ENCODE measurements at regions not wholly inside any gene's neighbourhood (a gene's known extent, or its start where the extent isn't known, plus 50 kb on each side); places are given as distances from the start of the nearest gene placed in this dataset.

DNA sequence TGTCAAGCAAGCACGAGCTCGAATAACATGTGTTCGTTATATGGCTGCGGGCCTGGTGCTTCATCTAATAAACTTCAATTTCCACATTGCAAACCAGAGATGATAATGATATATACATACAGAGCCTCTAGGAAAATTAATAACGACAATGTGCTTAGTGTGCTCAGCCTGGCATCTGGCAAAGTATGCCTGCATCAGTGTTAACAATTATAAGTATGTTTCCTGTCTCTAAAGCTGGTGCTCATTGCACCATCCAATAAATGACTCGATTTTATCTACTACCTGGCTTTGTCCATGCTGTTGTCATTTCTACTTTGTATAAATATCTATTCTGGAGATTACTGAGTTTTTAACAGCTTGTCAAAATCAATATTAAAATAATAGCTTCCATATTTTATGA is 1402.6 kb downstream of the MRPL39 start:
- no peak overlapping the region for H3K27ac ChIP-seq
- ChIA-PET POLR2A (no interaction called here), CTCF (no interaction called here)
- WGBS (ENCODE audit: missing lambda C conversion rate), result 11% methylated on average over 6 of the region's 6 CpGs
- TF ChIP-seq RARB (CRISPR knock-in tag; IDR thresholded peaks at IDR 0.05) (no peak), CBX2 (IDR thresholded peaks at IDR 0.05; ENCODE audit: borderline replicate concordance, low read depth) (no peak), EP300 (IDR thresholded peaks at IDR 0.05) (no peak), MAX (IDR thresholded peaks at IDR 0.05) (no peak), MAZ (IDR thresholded peaks at IDR 0.05; ENCODE audit: borderline replicate concordance, low read depth, low read length) (no peak), SMC3 (IDR thresholded peaks at IDR 0.05) (no peak), GATA3 (IDR thresholded peaks at IDR 0.05; ENCODE audit: borderline replicate concordance) (no peak), RCOR1 (IDR thresholded peaks at IDR 0.05; ENCODE audit: low read depth, low read length) (no peak), PHF8 (IDR thresholded peaks at IDR 0.05; ENCODE audit: borderline replicate concordance, low read depth) (no peak), TFCP2L1 (CRISPR knock-in tag; IDR thresholded peaks at IDR 0.05) (no peak), EHF (CRISPR knock-in tag; IDR thresholded peaks at IDR 0.05) (no peak), PBX3 (IDR thresholded peaks at IDR 0.05) (no peak), ESRRA (IDR thresholded peaks at IDR 0.05; ENCODE audit: borderline replicate concordance, low read length) (no peak), HMGXB4 (CRISPR knock-in tag; IDR thresholded peaks at IDR 0.05; ENCODE audit: borderline replicate concordance) (no peak)
- TF ChIP-seq, protein P1, sequence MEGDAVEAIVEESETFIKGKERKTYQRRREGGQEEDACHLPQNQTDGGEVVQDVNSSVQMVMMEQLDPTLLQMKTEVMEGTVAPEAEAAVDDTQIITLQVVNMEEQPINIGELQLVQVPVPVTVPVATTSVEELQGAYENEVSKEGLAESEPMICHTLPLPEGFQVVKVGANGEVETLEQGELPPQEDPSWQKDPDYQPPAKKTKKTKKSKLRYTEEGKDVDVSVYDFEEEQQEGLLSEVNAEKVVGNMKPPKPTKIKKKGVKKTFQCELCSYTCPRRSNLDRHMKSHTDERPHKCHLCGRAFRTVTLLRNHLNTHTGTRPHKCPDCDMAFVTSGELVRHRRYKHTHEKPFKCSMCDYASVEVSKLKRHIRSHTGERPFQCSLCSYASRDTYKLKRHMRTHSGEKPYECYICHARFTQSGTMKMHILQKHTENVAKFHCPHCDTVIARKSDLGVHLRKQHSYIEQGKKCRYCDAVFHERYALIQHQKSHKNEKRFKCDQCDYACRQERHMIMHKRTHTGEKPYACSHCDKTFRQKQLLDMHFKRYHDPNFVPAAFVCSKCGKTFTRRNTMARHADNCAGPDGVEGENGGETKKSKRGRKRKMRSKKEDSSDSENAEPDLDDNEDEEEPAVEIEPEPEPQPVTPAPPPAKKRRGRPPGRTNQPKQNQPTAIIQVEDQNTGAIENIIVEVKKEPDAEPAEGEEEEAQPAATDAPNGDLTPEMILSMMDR (IDR thresholded peaks at IDR 0.05), result no peak
- no peak overlapping the region for H3K4me3 ChIP-seq
- no peak for ATAC-seq
- DNase-seq (ENCODE audit: low read depth in 1 of 2, low spot score in 1 of 2), result no peak
- no peaks in the 10 kb centered on the region for H3K4me1 ChIP-seq
- no peaks in the 10 kb centered on the region for H3K9me3 ChIP-seq
- FAIRE-seq, result no peak
- H3K4me2 ChIP-seq, result no peak overlapping the region

- FAIRE-seq (no peak), ATAC-seq (no peak), DNase-seq (ENCODE audit: low read depth in 1 of 2, low spot score in 1 of 2) (no peak)
- WGBS (ENCODE audit: missing lambda C conversion rate), result 6% methylated on average over 2 of the region's 2 CpGs
- Histone ChIP-seq H3K27ac (no peak overlapping the region), H3K9me3 (no peaks in the 10 kb centered on the region), H3K4me1 (no peaks in the 10 kb centered on the region), H3K4me2 (no peak overlapping the region), H3K4me3 (no peak overlapping the region)
- ChIA-PET CTCF (no interaction called here), POLR2A (no interaction called here)
- TF ChIP-seq HOXB5 (CRISPR knock-in tag; IDR thresholded peaks at IDR 0.05) (no peak), FOSL2 (IDR thresholded peaks at IDR 0.05) (no peak), FOSL2 (CRISPR knock-in tag; IDR thresholded peaks at IDR 0.05) (no peak), ZFP36 (IDR thresholded peaks at IDR 0.05; ENCODE audit: borderline replicate concordance, partially characterized antibody) (no peak), MYC (IDR thresholded peaks at IDR 0.05; ENCODE audit: borderline replicate concordance, low read length) (no peak), GATA3 (IDR thresholded peaks at IDR 0.05; ENCODE audit: borderline replicate concordance) (no peak)
Observed at GRCh38 chr21:24200052-24200451, 1407.2 kb downstream of the MRPL39 start.

DNA sequence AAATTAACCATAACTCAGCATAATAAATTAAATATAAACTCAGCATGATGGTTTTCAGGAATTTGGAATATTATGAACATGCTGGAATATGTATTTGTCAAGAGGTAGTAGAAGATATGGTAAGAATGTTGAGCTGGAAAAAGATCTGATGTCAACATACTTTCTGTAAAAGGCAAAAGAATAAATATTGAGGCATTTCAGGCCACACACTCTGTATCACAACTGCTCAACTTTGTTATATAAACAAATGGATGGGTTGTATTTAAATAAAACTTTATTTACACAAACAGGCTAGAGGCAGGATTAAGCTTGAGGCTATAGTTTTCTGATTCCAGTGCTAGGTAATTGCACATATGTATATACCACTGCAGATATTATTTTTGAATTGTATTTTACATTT is 1409.4 kb downstream of the MRPL39 start:
- no peak for TF ChIP-seq ZSCAN20 (CRISPR knock-in tag; IDR thresholded peaks at IDR 0.05)
- no peak for TF ChIP-seq EHMT2 (IDR thresholded peaks at IDR 0.05; ENCODE audit: low read depth)
- Histone ChIP-seq H3K9me3 (no peaks in the 10 kb centered on the region), H3K4me2 (no peak overlapping the region), H3K4me3 (no peak overlapping the region), H3K27ac (no peak overlapping the region), H3K4me1 (no peaks in the 10 kb centered on the region)
- CTCF ChIA-PET, result no interaction called here
- FAIRE-seq, result no peak
- ATAC-seq, result no peak
- DNase-seq (ENCODE audit: low read depth in 1 of 2, low spot score in 1 of 2), result no peak
- POLR2A ChIA-PET, result no interaction called here

All from A549 (cell line).